Suppressor macrophage treated with lipopolysaccharide for 4 hours (primary cell): ENCODE measurements at regions not wholly inside any gene's neighbourhood (a gene's known extent, or its start where the extent isn't known, plus 50 kb on each side); places are given as distances from the start of the nearest gene placed in this dataset.
"Not testable (repeated sequence)": the region's sequence is repeated elsewhere in the genome, so short reads cannot be mapped to it uniquely, and the experiment has no call there.

Experiments used
- DNase-seq: peaks from one replicate; pipeline ENCODE4 v3.0.0-alpha.2; 2020

- no peak for DNase-seq
Measured at GRCh38 chr17:73855720-73856333, 211.6 kb upstream of the SDK2 start.

GRCh38 chr17:73856556-73856955, 212.3 kb upstream of the SDK2 start:
- DNase-seq, result no peak

GRCh38 chr17:73859439-73860008, 215.3 kb upstream of the SDK2 start:
- not testable (repeated sequence) for DNase-seq

GRCh38 chr17:73861543-73861942, 217.3 kb upstream of the SDK2 start:
- DNase-seq, result no peak

GRCh38 chr17:73863761-73864535, 219.7 kb upstream of the SDK2 start:
- DNase-seq, result no peak

GRCh38 chr17:73865831-73866230, 221.6 kb upstream of the SDK2 start:
- DNase-seq, result no peak

- DNase-seq, result no peak
Measured at GRCh38 chr17:73867056-73867455, 222.8 kb upstream of the SDK2 start.

GRCh38 chr17:73870068-73870467, 225.8 kb upstream of the SDK2 start:
- no peak for DNase-seq

GRCh38 chr17:73870473-73870872, 226.2 kb upstream of the SDK2 start:
- DNase-seq, result no peak

- DNase-seq, result no peak
Measured at GRCh38 chr17:73872816-73873215, 228.6 kb upstream of the SDK2 start.

GRCh38 chr17:73874008-73874720, 229.9 kb upstream of the SDK2 start:
- peak; percentile 60 for DNase-seq

- DNase-seq, result peak; percentile 63
Measured at GRCh38 chr17:73875346-73875745, 231.1 kb upstream of the SDK2 start.

GRCh38 chr17:73877962-73878361, 233.7 kb upstream of the SDK2 start:
- DNase-seq, result no peak

GRCh38 chr17:73878923-73879322, 234.7 kb upstream of the SDK2 start:
- no peak for DNase-seq

- no peak for DNase-seq
Measured at GRCh38 chr17:73879987-73880386, 235.7 kb upstream of the SDK2 start.

GRCh38 chr17:73882590-73882989, 238.3 kb upstream of the SDK2 start:
- DNase-seq, result no peak

- DNase-seq, result no peak
Measured at GRCh38 chr17:73883175-73883574, 238.9 kb upstream of the SDK2 start.

GRCh38 chr17:73887739-73888138, 243.5 kb upstream of the SDK2 start:
- no peak for DNase-seq

- DNase-seq, result no peak
Measured at GRCh38 chr17:73888862-73889261, 244.6 kb upstream of the SDK2 start.

- DNase-seq, result no peak
Measured at GRCh38 chr17:73889439-73889838, 245.2 kb upstream of the SDK2 start.

- no peak for DNase-seq
Measured at GRCh38 chr17:73890831-73891405, 246.7 kb upstream of the SDK2 start.

GRCh38 chr17:73895157-73895556, 250.9 kb upstream of the SDK2 start:
- no peak for DNase-seq

- DNase-seq, result no peak
Measured at GRCh38 chr17:73896966-73897365, 252.7 kb upstream of the SDK2 start.
